ENCODE measurements at regions not wholly inside any gene's neighbourhood (a gene's known extent, or its start where the extent isn't known, plus 50 kb on each side); places are given as distances from the start of the nearest gene placed in this dataset.

DNA sequence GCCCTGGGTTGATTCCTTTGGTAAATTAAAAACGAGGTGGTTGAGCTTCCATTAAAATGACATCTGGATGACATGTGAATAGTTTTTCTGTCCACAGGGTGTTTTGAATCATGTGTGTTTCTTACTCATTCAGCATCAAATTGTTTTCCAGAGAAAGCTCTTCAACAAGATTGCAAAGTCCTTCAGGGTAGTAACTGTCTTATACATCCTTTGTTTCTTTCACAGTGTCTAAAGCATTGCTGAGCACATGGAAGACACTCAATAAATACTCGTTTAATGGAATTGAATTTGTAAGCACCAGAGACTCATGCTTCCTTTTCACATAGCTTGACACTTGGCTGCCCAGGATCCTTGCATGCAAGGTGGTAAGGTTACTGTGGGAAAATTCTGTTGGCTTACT is 223.1 kb upstream of the CNTN6 start:
- TF ChIP-seq CTCF (IDR thresholded peaks at IDR 0.05; ENCODE audit: low read depth, low read length), result no peak
- DNase-seq (ENCODE audit: low read depth, low spot score), result no peak
- ChIA-PET POLR2A (no interaction called here), CTCF (no interaction called here)
- Histone ChIP-seq H3K27ac (ENCODE audit: low read depth, low read length) (no peak overlapping the region), H3K4me3 (ENCODE audit: low read depth, low read length) (no peak overlapping the region), H3K9me3 (ENCODE audit: control insufficient read depth, insufficient read depth, low read length) (no peaks in the 10 kb centered on the region), H3K27me3 (ENCODE audit: control insufficient read depth, insufficient read depth, low read length) (no peaks in the 10 kb centered on the region)

DNA sequence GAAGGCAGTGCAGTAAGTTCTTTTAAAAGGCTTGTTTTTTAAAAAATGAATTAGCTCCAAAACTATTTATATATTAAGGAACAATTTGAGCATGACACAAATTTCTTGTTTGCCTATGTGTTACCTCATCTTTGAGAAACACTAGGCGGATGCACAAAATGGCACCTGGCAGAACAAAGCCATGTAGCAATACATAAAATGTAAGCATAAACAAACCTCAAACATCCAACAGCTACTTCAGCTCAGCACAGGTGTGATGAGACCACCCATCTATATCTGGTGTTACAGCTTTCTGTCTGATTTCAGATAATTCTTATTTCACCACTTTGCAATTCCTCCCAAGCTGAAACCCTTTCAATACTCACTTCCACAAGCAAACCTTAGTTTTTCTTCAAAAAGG is 221.2 kb upstream of the CNTN6 start:
- no peaks in the 10 kb centered on the region for H3K27me3 ChIP-seq (ENCODE audit: control insufficient read depth, insufficient read depth, low read length)
- DNase-seq (ENCODE audit: low read depth, low spot score), result no peak
- no peaks in the 10 kb centered on the region for H3K9me3 ChIP-seq (ENCODE audit: control insufficient read depth, insufficient read depth, low read length)
- no peak for TF ChIP-seq CTCF (IDR thresholded peaks at IDR 0.05; ENCODE audit: low read depth, low read length)
- CTCF ChIA-PET, result no interaction called here
- no peak overlapping the region for H3K27ac ChIP-seq (ENCODE audit: low read depth, low read length)
- no peak overlapping the region for H3K4me3 ChIP-seq (ENCODE audit: low read depth, low read length)
- POLR2A ChIA-PET, result no interaction called here

DNA sequence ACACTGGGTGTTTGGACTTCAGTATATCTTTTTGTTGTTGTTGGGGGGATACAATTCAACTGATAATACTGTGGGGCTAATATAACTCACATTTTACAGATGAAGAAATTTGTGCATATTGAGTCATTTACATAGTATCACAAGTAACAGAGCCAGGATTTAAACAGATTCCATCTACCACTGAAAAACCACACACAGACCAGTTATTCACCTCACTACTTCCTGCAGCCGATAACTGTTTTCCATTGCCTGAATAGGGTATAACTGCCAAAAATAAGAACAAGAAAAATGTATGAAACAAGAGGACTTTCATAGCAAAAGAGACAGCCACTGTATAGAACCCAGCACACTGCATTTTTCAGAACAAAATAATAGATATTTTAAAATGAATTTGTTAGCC is 215.8 kb upstream of the CNTN6 start:
- H3K9me3 ChIP-seq (ENCODE audit: control insufficient read depth, insufficient read depth, low read length), result peaks cover 7% of the 10 kb centered on the region; the same call in 1 of the 2 replicates
- H3K4me3 ChIP-seq (ENCODE audit: low read depth, low read length), result no peak overlapping the region
- no peak overlapping the region for H3K27ac ChIP-seq (ENCODE audit: low read depth, low read length)
- no peak for DNase-seq (ENCODE audit: low read depth, low spot score)
- no peaks in the 10 kb centered on the region for H3K27me3 ChIP-seq (ENCODE audit: control insufficient read depth, insufficient read depth, low read length)
- TF ChIP-seq CTCF (IDR thresholded peaks at IDR 0.05; ENCODE audit: low read depth, low read length), result no peak
- CTCF ChIA-PET, result no interaction called here
- POLR2A ChIA-PET, result no interaction called here

DNA sequence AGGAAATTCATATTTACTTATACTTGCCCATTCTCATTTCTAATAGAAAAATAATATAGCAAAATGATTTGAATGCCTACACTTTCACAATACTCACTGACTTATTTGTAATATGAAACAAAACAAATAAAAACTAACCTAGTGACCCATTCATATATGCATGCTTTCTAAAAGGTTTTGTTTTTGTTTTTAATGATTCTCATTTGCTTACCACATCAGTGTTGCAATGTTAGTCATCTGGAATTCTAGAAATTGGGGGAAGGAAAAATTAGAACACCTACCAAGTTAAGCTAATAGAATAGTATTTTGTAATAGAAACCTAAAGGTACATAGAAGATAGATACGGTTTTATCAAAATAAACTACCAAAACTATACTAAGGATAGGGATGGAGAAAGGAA is 214.1 kb upstream of the CNTN6 start:
- no peak for DNase-seq (ENCODE audit: low read depth, low spot score)
- CTCF ChIA-PET, result no interaction called here
- Histone ChIP-seq H3K4me3 (ENCODE audit: low read depth, low read length) (no peak overlapping the region), H3K27me3 (ENCODE audit: control insufficient read depth, insufficient read depth, low read length) (no peaks in the 10 kb centered on the region), H3K27ac (ENCODE audit: low read depth, low read length) (no peak overlapping the region), H3K9me3 (ENCODE audit: control insufficient read depth, insufficient read depth, low read length) (peaks cover 7% of the 10 kb centered on the region; the same call in 1 of the 2 replicates)
- POLR2A ChIA-PET, result no interaction called here
- no peak for TF ChIP-seq CTCF (IDR thresholded peaks at IDR 0.05; ENCODE audit: low read depth, low read length)

DNA sequence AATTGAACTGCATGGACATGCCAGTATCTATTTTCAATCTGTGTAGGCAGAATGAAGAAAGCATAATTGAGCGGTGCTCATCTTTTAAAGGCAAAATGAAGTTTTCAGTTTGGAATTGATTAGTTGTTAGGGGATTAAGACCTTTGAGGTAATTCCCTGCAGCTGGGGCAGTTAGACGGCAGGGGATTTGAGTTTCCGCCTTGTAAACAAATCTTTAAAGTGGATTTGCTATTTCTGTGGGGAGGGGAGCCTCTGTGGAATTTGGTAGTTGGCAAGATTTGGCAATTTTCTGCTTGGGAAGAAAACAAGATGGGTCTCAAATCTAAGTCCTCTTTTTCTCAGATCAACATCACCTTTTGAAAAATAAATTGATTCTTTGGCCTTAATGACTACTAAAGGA is 212.5 kb upstream of the CNTN6 start:
- Histone ChIP-seq H3K4me3 (ENCODE audit: low read depth, low read length) (no peak overlapping the region), H3K27me3 (ENCODE audit: control insufficient read depth, insufficient read depth, low read length) (no peaks in the 10 kb centered on the region), H3K9me3 (ENCODE audit: control insufficient read depth, insufficient read depth, low read length) (peaks cover 7% of the 10 kb centered on the region; the same call in 1 of the 2 replicates), H3K27ac (ENCODE audit: low read depth, low read length) (no peak overlapping the region)
- no peak for TF ChIP-seq CTCF (IDR thresholded peaks at IDR 0.05; ENCODE audit: low read depth, low read length)
- POLR2A ChIA-PET, result no interaction called here
- DNase-seq (ENCODE audit: low read depth, low spot score), result no peak
- CTCF ChIA-PET, result no interaction called here
